ENCODE measurements at regions not wholly inside any gene's neighbourhood (a gene's known extent, or its start where the extent isn't known, plus 50 kb on each side); places are given as distances from the start of the nearest gene placed in this dataset.
A peak's percentile ranks its signal among the peaks of the same experiment; 100 is the strongest.
"Not testable (repeated sequence)": the region's sequence is repeated elsewhere in the genome, so short reads cannot be mapped to it uniquely, and the experiment has no call there.

- no peaks in the 10 kb centered on the region for H3K4me1 Mint-ChIP-seq
- H3K9me3 Mint-ChIP-seq, result peaks cover 9 to 73% (median 40%) of the 10 kb centered on the region in 9 donors
- H3K27ac Mint-ChIP-seq, result no peak overlapping the region
- H3K36me3 Mint-ChIP-seq, result peaks cover 0 to 14% (median 0%) of the 10 kb centered on the region in 3 donors
- H3K4me3 Mint-ChIP-seq, result no peak overlapping the region
- no peaks in the 10 kb centered on the region for H3K27me3 Mint-ChIP-seq
- DNase-seq, result no peak
- no peak for ATAC-seq
- POLR2A ChIA-PET, result no interaction called here
These were observed 663.9 kb upstream of the LRRTM1 start for GRCh38 chr2:80968450-80968849.

DNA sequence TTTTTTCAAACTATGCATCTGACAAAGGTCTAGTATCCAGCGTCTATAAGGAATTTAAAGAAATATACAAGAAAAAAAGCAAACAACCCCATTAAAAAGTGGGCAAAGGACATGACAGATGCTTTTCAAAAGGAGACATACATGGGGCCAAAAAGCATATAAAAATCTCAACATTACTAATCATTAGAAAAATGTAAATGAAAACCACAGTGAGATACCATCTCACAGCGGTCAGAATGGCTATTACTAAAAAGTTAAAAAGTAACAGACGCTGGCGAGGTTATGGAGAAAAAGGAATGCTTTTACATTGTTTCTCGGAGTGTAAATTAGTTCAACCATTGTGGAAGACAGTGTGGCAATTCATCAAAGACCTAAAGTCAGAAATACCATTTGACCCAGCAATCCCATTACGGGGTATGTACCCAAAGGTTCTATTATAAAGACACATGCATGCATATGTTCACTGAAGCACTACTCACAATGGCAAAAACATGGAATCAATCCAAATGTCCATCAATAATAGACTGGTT is 643.1 kb upstream of the LRRTM1 start:
- Mint-ChIP-seq H3K4me1 (no peaks in the 10 kb centered on the region), H3K4me3 (no peak overlapping the region)

DNA sequence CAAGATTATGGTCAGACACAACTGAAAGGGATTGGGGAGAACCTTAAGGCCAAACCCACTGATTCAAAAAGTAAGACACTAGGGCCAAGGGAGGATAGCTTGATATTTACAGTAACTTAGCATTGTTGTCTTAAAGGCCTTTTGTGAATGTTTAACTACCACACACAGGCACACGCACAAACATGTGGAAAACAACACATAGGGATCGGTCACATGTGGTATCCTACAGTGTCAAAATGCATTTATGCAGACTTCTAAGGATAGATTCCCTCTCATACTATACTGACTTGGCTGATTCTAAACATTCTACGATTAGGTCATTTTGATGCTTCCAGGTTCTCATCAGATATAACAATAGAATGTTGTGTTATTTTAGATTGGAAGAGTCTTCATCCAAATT is 638.9 kb upstream of the LRRTM1 start:
- Mint-ChIP-seq H3K27me3 (no peaks in the 10 kb centered on the region), H3K27ac (no peak overlapping the region), H3K9me3 (peaks cover 1 to 17% (median 9%) of the 10 kb centered on the region in 9 donors), H3K4me3 (no peak overlapping the region), H3K36me3 (no peaks in the 10 kb centered on the region), H3K4me1 (no peaks in the 10 kb centered on the region)
- POLR2A ChIA-PET, result no interaction called here
- DNase-seq (no peak), ATAC-seq (no peak)

More for the DNA sequence above, 643.1 kb upstream of the LRRTM1 start:
- POLR2A ChIA-PET, result no interaction called here
- DNase-seq (no peak), ATAC-seq (no peak)
- Mint-ChIP-seq H3K9me3 (peaks cover 0 to 30% (median 12%) of the 10 kb centered on the region in 9 donors), H3K27me3 (no peaks in the 10 kb centered on the region), H3K27ac (no peak overlapping the region), H3K36me3 (no peaks in the 10 kb centered on the region)

DNA sequence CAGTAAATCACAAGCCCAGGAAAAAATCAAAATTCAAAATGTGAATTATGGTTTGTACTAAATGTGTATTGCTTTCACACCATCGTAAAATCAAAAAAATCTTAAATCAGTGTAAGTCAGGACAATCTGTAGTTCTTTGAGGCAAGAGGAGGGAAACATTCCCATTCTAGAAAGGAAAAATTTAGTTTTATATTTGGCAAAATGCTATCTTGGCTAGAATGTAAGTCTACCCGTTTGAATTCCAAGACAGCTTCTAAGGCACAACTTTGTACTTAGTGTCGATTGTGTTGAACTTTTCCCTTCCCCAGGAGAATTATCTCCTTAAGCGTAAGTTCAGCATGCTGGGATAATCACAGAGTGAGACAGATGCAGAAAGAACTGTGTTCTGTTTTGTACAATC is 638.2 kb upstream of the LRRTM1 start:
- POLR2A ChIA-PET, result no interaction called here
- no peak for DNase-seq
- H3K27ac Mint-ChIP-seq, result no peak overlapping the region
- H3K36me3 Mint-ChIP-seq, result no peaks in the 10 kb centered on the region
- no peak for ATAC-seq
- H3K27me3 Mint-ChIP-seq, result no peaks in the 10 kb centered on the region
- no peak overlapping the region for H3K4me3 Mint-ChIP-seq
- peaks cover 0 to 23% (median 12%) of the 10 kb centered on the region in 9 donors for H3K9me3 Mint-ChIP-seq
- H3K4me1 Mint-ChIP-seq, result no peaks in the 10 kb centered on the region

DNA sequence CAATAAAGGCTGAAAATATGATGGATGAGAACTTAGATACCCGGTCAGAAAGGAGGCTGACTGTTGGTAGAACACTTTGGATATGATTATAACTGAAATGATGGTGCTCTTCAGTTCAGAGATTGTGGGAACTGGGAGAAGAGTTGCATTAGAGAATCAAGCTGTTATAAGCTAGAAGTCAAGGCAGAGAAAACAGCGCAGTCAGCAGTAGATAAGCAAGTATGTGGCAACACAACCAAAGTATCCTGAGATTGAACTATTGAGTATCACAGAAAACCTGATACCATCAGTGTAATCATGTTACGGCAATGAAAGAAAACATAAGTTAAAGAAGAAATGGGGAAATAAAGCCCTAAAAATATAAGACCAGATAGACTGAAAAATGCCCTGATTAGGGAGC is 633.9 kb upstream of the LRRTM1 start:
- ATAC-seq (no peak), DNase-seq (no peak)
- no peaks in the 10 kb centered on the region for H3K27me3 Mint-ChIP-seq
- peaks cover 5 to 48% (median 22%) of the 10 kb centered on the region in 9 donors for H3K9me3 Mint-ChIP-seq
- H3K4me3 Mint-ChIP-seq, result no peak overlapping the region
- no peaks in the 10 kb centered on the region for H3K36me3 Mint-ChIP-seq
- H3K4me1 Mint-ChIP-seq, result no peaks in the 10 kb centered on the region
- POLR2A ChIA-PET, result no interaction called here
- H3K27ac Mint-ChIP-seq, result no peak overlapping the region

- POLR2A ChIA-PET, H3K4me3 Mint-ChIP-seq, H3K4me1 Mint-ChIP-seq, ATAC-seq, DNase-seq, H3K27me3 Mint-ChIP-seq, H3K27ac Mint-ChIP-seq: not testable (repeated sequence)
- Mint-ChIP-seq H3K9me3 (peaks cover 14 to 55% (median 24%) of the 10 kb centered on the region in 9 donors), H3K36me3 (peaks cover 0 to 16% (median 0%) of the 10 kb centered on the region in 3 donors)
These were observed 627.3 kb upstream of the LRRTM1 start for GRCh38 chr2:80931820-80932219.

- Mint-ChIP-seq H3K4me3 (no peak overlapping the region), H3K27ac (no peak overlapping the region), H3K9me3 (peaks cover 15 to 55% (median 22%) of the 10 kb centered on the region in 9 donors), H3K27me3 (no peaks in the 10 kb centered on the region), H3K4me1 (no peaks in the 10 kb centered on the region), H3K36me3 (peaks cover 0 to 16% (median 0%) of the 10 kb centered on the region in 3 donors)
- DNase-seq (no peak), ATAC-seq (no peak)
- POLR2A ChIA-PET, result no interaction called here
These were observed 626.2 kb upstream of the LRRTM1 start for GRCh38 chr2:80930777-80931176.

DNA sequence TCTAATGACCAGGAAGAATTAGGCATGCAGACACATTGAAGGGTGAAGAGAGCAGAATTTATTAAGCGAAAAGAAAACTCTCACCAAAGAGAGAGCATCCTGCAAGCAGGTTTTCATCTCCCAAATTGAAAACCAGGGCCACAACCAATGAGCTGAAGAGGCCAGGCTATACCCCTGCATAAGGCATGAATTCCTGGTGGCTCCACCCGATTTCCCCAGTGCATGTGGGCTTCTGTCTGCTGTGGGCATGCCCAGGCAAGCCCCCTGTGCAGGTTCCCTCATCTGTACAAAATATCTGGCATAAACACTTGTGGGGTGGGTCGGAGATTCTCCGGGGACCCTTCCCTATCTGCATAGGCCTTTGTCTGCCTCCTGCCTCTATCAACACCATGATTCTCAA is 621.6 kb upstream of the LRRTM1 start:
- H3K36me3 Mint-ChIP-seq, result peaks cover 0 to 20% (median 0%) of the 10 kb centered on the region in 3 donors
- no peak overlapping the region for H3K4me3 Mint-ChIP-seq
- no peak overlapping the region for H3K27ac Mint-ChIP-seq
- H3K4me1 Mint-ChIP-seq, result no peaks in the 10 kb centered on the region
- peaks cover 8 to 55% (median 21%) of the 10 kb centered on the region in 9 donors for H3K9me3 Mint-ChIP-seq
- no peaks in the 10 kb centered on the region for H3K27me3 Mint-ChIP-seq
- ATAC-seq (no peak), DNase-seq (no peak)
- POLR2A ChIA-PET, result no interaction called here

DNA sequence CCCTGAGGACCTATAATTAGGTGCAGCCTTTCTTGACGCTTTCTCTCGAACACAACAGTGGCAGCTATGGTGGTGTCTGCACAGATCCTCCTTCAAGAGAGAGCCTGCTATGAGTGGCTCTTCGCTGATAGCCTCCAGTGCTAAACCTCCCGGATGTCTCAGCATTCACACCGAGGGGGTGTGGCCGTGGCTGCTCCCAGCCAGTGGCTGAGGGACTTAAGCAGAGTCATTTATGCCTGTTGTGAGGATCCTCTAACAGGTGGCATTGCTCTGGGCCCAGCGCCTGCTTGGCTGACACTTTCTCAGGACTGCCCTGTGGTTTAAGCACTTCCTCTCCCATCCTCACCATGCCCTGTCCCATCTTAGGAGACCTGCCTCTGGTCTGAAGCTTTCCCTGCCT is 592.0 kb upstream of the LRRTM1 start:
- POLR2A ChIA-PET, result no interaction called here
- Mint-ChIP-seq H3K27me3 (no peaks in the 10 kb centered on the region), H3K36me3 (peaks cover 0 to 8% (median 0%) of the 10 kb centered on the region in 3 donors), H3K4me3 (no peak overlapping the region), H3K4me1 (no peaks in the 10 kb centered on the region), H3K27ac (peak overlapping the region in 1 of 10 donors; percentile 59), H3K9me3 (peaks cover 2 to 48% (median 19%) of the 10 kb centered on the region in 9 donors)
- DNase-seq, result no peak
- ATAC-seq, result no peak

DNA sequence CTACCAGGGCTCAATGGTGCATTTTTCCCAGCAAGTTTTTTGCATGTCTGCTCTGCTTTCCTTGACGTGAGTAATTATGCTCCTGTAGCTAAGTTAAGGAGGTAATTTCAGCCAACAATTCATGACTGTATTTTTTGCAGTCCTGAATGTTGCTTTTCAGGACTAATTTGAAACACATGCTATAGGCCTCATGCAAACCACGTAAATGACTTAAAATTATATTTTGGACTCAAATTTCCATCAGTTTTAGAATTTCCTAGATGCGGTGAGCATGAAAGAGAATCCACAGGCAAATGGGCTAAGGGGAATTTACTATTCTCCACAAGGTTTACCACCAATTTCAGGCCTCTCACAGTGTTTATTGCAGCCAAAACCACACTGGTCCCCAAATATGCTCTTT is 589.9 kb upstream of the LRRTM1 start:
- H3K27me3 Mint-ChIP-seq, result no peaks in the 10 kb centered on the region
- H3K36me3 Mint-ChIP-seq, result peaks cover 0 to 4% (median 0%) of the 10 kb centered on the region in 3 donors
- ATAC-seq (no peak), DNase-seq (no peak)
- peaks cover 2 to 39% (median 12%) of the 10 kb centered on the region in 9 donors for H3K9me3 Mint-ChIP-seq
- POLR2A ChIA-PET, result no interaction called here
- no peak overlapping the region for H3K4me3 Mint-ChIP-seq
- no peaks in the 10 kb centered on the region for H3K4me1 Mint-ChIP-seq
- H3K27ac Mint-ChIP-seq, result no peak overlapping the region

DNA sequence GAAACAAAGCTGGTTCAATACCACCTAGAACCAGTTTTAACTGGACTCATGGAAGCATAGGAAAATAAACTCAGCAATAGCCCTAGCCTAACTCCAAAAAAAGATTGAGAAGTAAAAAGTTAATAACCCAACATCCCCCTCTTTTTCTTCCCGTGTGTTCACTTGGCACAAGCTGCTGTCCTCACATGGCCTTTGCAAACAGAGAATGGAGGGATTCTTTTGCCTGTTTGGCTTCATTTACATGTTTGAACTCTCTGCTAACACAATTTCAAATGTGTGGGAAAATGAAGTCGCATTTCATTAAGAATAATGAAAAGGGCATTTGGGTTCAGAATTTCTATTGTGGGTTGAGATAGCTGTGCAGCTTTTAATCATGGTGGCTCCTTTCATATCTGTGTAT is 589.2 kb upstream of the LRRTM1 start:
- DNase-seq (no peak), ATAC-seq (no peak)
- Mint-ChIP-seq H3K36me3 (peaks cover 0 to 4% (median 0%) of the 10 kb centered on the region in 3 donors), H3K9me3 (peaks cover 2 to 39% (median 12%) of the 10 kb centered on the region in 9 donors), H3K4me1 (no peaks in the 10 kb centered on the region), H3K27me3 (no peaks in the 10 kb centered on the region), H3K27ac (no peak overlapping the region), H3K4me3 (no peak overlapping the region)
- POLR2A ChIA-PET, result no interaction called here

GRCh38 chr2:80889009-80889408 is 584.5 kb upstream of the LRRTM1 start:
- no peaks in the 10 kb centered on the region for H3K4me1 Mint-ChIP-seq
- no peak overlapping the region for H3K4me3 Mint-ChIP-seq
- H3K27ac Mint-ChIP-seq, result no peak overlapping the region
- H3K36me3 Mint-ChIP-seq, result no peaks in the 10 kb centered on the region
- no peaks in the 10 kb centered on the region for H3K27me3 Mint-ChIP-seq
- POLR2A ChIA-PET, result no interaction called here
- DNase-seq (no peak), ATAC-seq (no peak)
- peaks cover 0 to 17% (median 5%) of the 10 kb centered on the region in 9 donors for H3K9me3 Mint-ChIP-seq

DNA sequence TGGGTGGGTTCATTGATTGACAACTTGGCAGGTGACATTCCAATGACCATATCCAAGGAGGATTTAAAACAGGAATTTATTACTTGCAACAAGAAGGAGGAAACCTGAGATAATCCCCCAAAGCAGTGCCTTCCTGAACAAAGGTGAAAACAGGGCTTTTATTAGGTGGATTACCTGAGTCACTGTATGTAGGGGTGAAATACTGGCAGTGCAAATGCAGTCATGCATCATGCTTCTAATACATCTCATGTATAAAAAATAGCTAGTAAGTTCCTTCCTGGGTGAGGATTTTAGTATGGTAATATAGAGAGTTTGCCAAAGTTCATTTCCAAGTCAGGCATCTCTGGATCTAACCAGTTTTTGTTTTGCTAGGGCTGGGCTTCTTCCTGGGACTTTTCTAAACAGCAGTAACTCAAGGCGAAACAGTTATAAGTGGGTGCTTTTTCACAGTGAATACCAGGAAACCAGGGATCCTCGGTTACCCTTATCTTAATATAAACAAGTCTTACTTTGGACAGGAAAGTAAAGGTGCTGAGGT is 583.4 kb upstream of the LRRTM1 start:
- H3K9me3 Mint-ChIP-seq, result peaks cover 0 to 14% (median 5%) of the 10 kb centered on the region in 9 donors
- H3K27me3 Mint-ChIP-seq, result no peaks in the 10 kb centered on the region
- no peaks in the 10 kb centered on the region for H3K4me1 Mint-ChIP-seq
- no peak overlapping the region for H3K27ac Mint-ChIP-seq
- no peaks in the 10 kb centered on the region for H3K36me3 Mint-ChIP-seq
- no peak overlapping the region for H3K4me3 Mint-ChIP-seq
- no peak for DNase-seq
- POLR2A ChIA-PET, result no interaction called here
- ATAC-seq, result no peak

- Mint-ChIP-seq H3K4me1 (no peaks in the 10 kb centered on the region), H3K36me3 (no peaks in the 10 kb centered on the region), H3K9me3 (peaks cover 3 to 53% (median 15%) of the 10 kb centered on the region in 9 donors), H3K4me3 (no peak overlapping the region), H3K27me3 (peaks cover 0 to under 1% (median 0%) of the 10 kb centered on the region in 5 donors), H3K27ac (no peak overlapping the region)
- POLR2A ChIA-PET, result no interaction called here
- no peak for DNase-seq
- no peak for ATAC-seq
These were observed 569.8 kb upstream of the LRRTM1 start for GRCh38 chr2:80874374-80874773.

Data from naive thymus-derived CD8-positive, alpha-beta T cell (primary cell).